Immature natural killer cell (primary cell): ENCODE measurements at regions not wholly inside any gene's neighbourhood (a gene's known extent, or its start where the extent isn't known, plus 50 kb on each side); places are given as distances from the start of the nearest gene placed in this dataset.

Source experiments
- DNase-seq, 3 donors: peaks; one replicate each; pipeline ENCODE4 v3.0.0; 2022; ENCODE audit warnings: mixed read lengths in 1 of 3
- H3K27ac Mint-ChIP-seq, 6 donors: one replicate each; pipeline ENCODE4 v1.8.0; 2020; ENCODE audit warnings: mixed read lengths in 6 of 6, mild to moderate bottlenecking in 5 of 6, inconsistent platforms in 4 of 6, moderate library complexity in 3 of 6
- H3K27me3 Mint-ChIP-seq, 3 donors: one replicate each; pipeline ENCODE4 v1.8.0; 2020 to 2021; ENCODE audit warnings: low read depth in 3 of 3, mild to moderate bottlenecking in 3 of 3, mixed read lengths in 3 of 3, moderate library complexity in 3 of 3, inconsistent platforms in 1 of 3
- H3K36me3 Mint-ChIP-seq, 3 donors: one replicate each; pipeline ENCODE4 v1.8.0; 2020; ENCODE audit warnings: mixed read lengths in 3 of 3, inconsistent platforms in 2 of 3, mild to moderate bottlenecking in 2 of 3
- H3K4me1 Mint-ChIP-seq, 2 donors: one replicate each; pipeline ENCODE4 v1.8.0; 2020; ENCODE audit warnings: inconsistent platforms in 2 of 2, mild to moderate bottlenecking in 2 of 2, mixed read lengths in 2 of 2, moderate library complexity in 1 of 2
- H3K4me3 Mint-ChIP-seq, 5 donors: one replicate each; pipeline ENCODE4 v1.8.0; 2020; ENCODE audit warnings: mild to moderate bottlenecking in 5 of 5, mixed read lengths in 5 of 5, inconsistent platforms in 3 of 5, moderate library complexity in 3 of 5
- H3K9me3 Mint-ChIP-seq, 6 donors: one replicate each; pipeline ENCODE4 v1.8.0; 2020; ENCODE audit warnings: mild to moderate bottlenecking in 6 of 6, mixed read lengths in 6 of 6, inconsistent platforms in 4 of 6, moderate library complexity in 3 of 6

GRCh38 chr1:67991546-67991945 is 58.9 kb downstream of the DIRAS3 start:
- Mint-ChIP-seq H3K4me3 (no peak overlapping the region), H3K27me3 (peaks cover 0 to 4% (median 0%) of the 10 kb centered on the region in 3 donors), H3K9me3 (peaks cover 0 to 13% (median 0%) of the 10 kb centered on the region in 6 donors), H3K4me1 (no peaks in the 10 kb centered on the region), H3K36me3 (no peaks in the 10 kb centered on the region), H3K27ac (no peak overlapping the region)
- no peak for DNase-seq

DNA sequence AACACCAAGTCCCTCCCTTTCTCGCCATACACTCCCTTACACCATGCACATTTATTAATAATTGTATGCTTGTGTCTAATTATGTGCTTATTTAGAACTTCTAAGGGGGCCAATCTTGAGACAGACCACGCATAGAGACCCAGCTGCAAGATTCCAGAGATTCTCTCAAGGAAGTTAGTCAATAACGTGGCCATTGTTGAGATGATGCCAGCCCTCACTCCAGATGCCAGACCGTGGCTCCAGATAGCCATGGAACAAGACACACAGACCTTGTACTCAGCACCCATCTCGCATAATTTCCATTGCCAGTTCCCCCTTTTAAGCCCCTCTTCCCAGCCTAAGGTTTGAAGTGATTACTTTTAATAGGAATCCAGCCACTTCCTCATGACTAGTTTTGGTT is 62.4 kb downstream of the DIRAS3 start:
- Mint-ChIP-seq H3K27ac (no peak overlapping the region), H3K4me3 (no peak overlapping the region), H3K36me3 (no peaks in the 10 kb centered on the region), H3K4me1 (no peaks in the 10 kb centered on the region), H3K27me3 (peaks cover 0 to 4% (median 0%) of the 10 kb centered on the region in 3 donors), H3K9me3 (peaks cover 0 to 7% (median 0%) of the 10 kb centered on the region in 6 donors)
- no peak for DNase-seq

DNA sequence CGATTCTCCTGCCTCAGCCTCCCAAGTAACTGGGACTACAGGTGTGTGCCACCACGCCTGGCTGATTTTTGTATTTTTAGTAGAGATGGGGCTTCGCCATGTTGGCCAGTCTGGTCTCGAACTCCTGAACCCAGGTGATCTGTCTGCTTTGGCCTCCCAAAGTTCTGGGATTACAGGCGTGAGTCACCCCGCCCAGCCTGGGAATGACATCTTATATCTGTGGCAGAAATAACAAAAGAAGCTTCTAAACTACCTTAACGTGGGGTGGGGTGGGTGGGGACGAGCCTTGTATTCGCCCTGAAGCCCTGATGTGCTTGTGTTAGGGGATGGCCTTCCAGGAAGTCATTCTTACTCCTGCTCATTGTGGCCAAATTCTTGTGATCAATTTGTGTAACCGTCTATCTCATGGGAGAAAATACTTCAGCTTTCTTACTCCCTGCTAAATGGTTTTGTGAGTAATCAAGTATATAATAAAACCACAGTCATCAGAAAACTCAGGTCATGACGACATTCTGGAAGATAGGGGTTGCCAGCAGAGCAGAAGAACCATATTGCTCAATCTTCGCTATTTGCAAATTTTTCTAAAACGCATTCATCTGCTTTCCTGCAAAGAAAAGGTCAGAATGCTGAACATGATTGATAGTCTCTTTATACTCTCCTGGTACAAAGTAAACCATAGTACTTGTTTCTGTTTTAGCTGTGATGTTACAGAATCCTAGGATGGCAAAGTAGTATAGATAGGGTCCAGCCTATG is 63.2 kb downstream of the DIRAS3 start:
- no peak for DNase-seq
- peaks cover 0 to 3% (median 0%) of the 10 kb centered on the region in 6 donors for H3K9me3 Mint-ChIP-seq

GRCh38 chr1:67983867-67984266 is 66.6 kb downstream of the DIRAS3 start:
- Mint-ChIP-seq H3K9me3 (peaks cover 0 to 3% (median 0%) of the 10 kb centered on the region in 6 donors), H3K27ac (no peak overlapping the region), H3K27me3 (peaks cover 0 to 2% (median 0%) of the 10 kb centered on the region in 3 donors), H3K4me3 (no peak overlapping the region), H3K4me1 (no peaks in the 10 kb centered on the region), H3K36me3 (no peaks in the 10 kb centered on the region)
- no peak for DNase-seq

More for the DNA sequence above, 63.2 kb downstream of the DIRAS3 start:
- Mint-ChIP-seq H3K4me3 (no peak overlapping the region), H3K36me3 (no peaks in the 10 kb centered on the region), H3K27me3 (peaks cover 0 to 4% (median 0%) of the 10 kb centered on the region in 3 donors), H3K27ac (no peak overlapping the region), H3K4me1 (no peaks in the 10 kb centered on the region)

DNA sequence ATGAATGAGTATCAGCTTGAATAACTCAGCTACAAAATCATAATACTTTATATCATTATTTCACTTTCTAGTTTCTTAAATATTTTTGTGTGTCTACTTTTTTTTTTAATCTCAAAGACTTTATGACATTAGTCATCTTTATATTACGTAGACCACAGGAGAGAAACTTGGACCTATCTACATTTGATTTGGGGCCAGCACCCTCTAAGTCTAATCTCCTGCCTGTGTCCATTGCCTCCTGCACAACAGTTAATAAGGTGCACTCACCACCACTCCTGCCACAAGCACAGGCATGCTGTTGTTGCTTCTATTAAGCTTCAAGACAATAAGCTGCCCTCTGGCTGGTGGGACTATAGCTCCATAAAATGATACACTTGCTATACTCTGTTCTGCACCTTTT is 70.4 kb downstream of the DIRAS3 start:
- H3K36me3 Mint-ChIP-seq: no peaks in the 10 kb centered on the region
- no peak for DNase-seq
- no peak overlapping the region for H3K27ac Mint-ChIP-seq
- no peak overlapping the region for H3K4me3 Mint-ChIP-seq
- H3K27me3 Mint-ChIP-seq: peaks cover 0 to 2% (median 2%) of the 10 kb centered on the region in 3 donors
- H3K4me1 Mint-ChIP-seq: no peaks in the 10 kb centered on the region
- H3K9me3 Mint-ChIP-seq: peaks cover 0 to 6% (median 4%) of the 10 kb centered on the region in 6 donors

GRCh38 chr1:67979532-67979931 is 70.9 kb downstream of the DIRAS3 start:
- Mint-ChIP-seq H3K27me3 (peaks cover 0 to 2% (median 2%) of the 10 kb centered on the region in 3 donors), H3K27ac (no peak overlapping the region), H3K4me1 (no peaks in the 10 kb centered on the region), H3K9me3 (peaks cover 0 to 6% (median 4%) of the 10 kb centered on the region in 6 donors), H3K36me3 (no peaks in the 10 kb centered on the region), H3K4me3 (no peak overlapping the region)
- DNase-seq: no peak

- no peaks in the 10 kb centered on the region for H3K36me3 Mint-ChIP-seq
- H3K27ac Mint-ChIP-seq: no peak overlapping the region
- DNase-seq: no peak
- H3K4me1 Mint-ChIP-seq: no peaks in the 10 kb centered on the region
- no peak overlapping the region for H3K4me3 Mint-ChIP-seq
- H3K27me3 Mint-ChIP-seq: peaks cover 2 to 3% (median 2%) of the 10 kb centered on the region in 3 donors
- H3K9me3 Mint-ChIP-seq: peaks cover 0 to 6% (median 4%) of the 10 kb centered on the region in 6 donors
These were observed 71.4 kb downstream of the DIRAS3 start for GRCh38 chr1:67978890-67979516.

DNA sequence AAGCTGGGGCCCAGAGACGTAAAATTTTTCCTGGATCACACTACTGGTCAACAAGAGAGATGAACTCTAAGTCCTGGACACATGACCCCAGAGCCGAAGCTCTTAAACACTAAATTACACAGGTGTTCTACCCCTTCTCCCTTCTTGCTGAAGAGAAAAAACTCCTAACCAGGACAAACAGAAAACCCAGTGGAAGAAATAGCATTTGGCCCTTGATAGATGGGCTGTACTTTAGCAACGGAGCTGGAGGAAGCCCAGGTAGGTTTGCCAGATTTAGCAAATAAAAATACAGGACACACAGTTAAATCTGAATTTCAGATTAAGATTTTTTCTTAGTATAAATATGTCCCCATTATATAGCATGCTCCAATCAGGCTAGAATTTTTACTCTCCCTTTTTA is 72.7 kb downstream of the DIRAS3 start:
- no peaks in the 10 kb centered on the region for H3K36me3 Mint-ChIP-seq
- no peaks in the 10 kb centered on the region for H3K4me1 Mint-ChIP-seq
- peaks cover 0 to 7% (median 5%) of the 10 kb centered on the region in 6 donors for H3K9me3 Mint-ChIP-seq
- H3K27ac Mint-ChIP-seq: no peak overlapping the region
- peaks cover 2 to 4% (median 2%) of the 10 kb centered on the region in 3 donors for H3K27me3 Mint-ChIP-seq
- DNase-seq: no peak
- no peak overlapping the region for H3K4me3 Mint-ChIP-seq

DNA sequence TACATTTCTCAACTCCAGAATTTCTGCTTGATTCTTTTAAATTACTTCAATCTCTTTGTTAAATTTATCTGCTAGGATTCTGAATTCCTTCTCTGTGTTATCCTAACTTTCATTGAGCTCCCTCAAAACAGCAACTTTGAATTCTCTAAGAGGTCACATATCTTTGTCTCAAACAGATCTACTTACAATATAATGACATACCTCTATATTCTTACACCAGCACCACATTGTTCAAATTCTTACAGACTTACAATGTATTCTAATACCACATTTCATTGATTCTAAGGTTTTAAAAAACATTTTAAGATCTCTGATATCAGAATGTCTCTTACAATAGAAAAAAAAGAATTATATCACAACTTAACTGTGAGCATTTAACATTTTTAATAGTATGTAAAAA is 77.4 kb downstream of the DIRAS3 start:
- Mint-ChIP-seq H3K27ac (no peak overlapping the region), H3K36me3 (no peaks in the 10 kb centered on the region), H3K4me3 (no peak overlapping the region), H3K4me1 (no peaks in the 10 kb centered on the region), H3K9me3 (peaks cover 2 to 10% (median 5%) of the 10 kb centered on the region in 6 donors), H3K27me3 (peaks cover 2 to 4% (median 4%) of the 10 kb centered on the region in 3 donors)
- no peak for DNase-seq

- H3K27ac Mint-ChIP-seq: no peak overlapping the region
- peaks cover 0 to 11% (median 4%) of the 10 kb centered on the region in 6 donors for H3K9me3 Mint-ChIP-seq
- H3K4me1 Mint-ChIP-seq: no peaks in the 10 kb centered on the region
- no peaks in the 10 kb centered on the region for H3K36me3 Mint-ChIP-seq
- H3K4me3 Mint-ChIP-seq: no peak overlapping the region
- H3K27me3 Mint-ChIP-seq: peaks cover 0 to 4% (median 2%) of the 10 kb centered on the region in 3 donors
- no peak for DNase-seq
These were observed 80.3 kb downstream of the DIRAS3 start for GRCh38 chr1:67970088-67970487.

GRCh38 chr1:67969446-67969845 is 81.0 kb downstream of the DIRAS3 start:
- H3K36me3 Mint-ChIP-seq: no peaks in the 10 kb centered on the region
- H3K4me1 Mint-ChIP-seq: no peaks in the 10 kb centered on the region
- DNase-seq: no peak
- H3K27ac Mint-ChIP-seq: no peak overlapping the region
- peaks cover 0 to 4% (median 2%) of the 10 kb centered on the region in 3 donors for H3K27me3 Mint-ChIP-seq
- H3K4me3 Mint-ChIP-seq: no peak overlapping the region
- peaks cover 0 to 17% (median 4%) of the 10 kb centered on the region in 6 donors for H3K9me3 Mint-ChIP-seq

- no peak for DNase-seq
- no peak overlapping the region for H3K4me3 Mint-ChIP-seq
- H3K36me3 Mint-ChIP-seq: no peaks in the 10 kb centered on the region
- peaks cover 0 to 2% (median 0%) of the 10 kb centered on the region in 3 donors for H3K27me3 Mint-ChIP-seq
- H3K9me3 Mint-ChIP-seq: peaks cover 0 to 30% (median 9%) of the 10 kb centered on the region in 6 donors
- H3K4me1 Mint-ChIP-seq: no peaks in the 10 kb centered on the region
- no peak overlapping the region for H3K27ac Mint-ChIP-seq
These were observed 83.8 kb downstream of the DIRAS3 start for GRCh38 chr1:67966666-67967009.

DNA sequence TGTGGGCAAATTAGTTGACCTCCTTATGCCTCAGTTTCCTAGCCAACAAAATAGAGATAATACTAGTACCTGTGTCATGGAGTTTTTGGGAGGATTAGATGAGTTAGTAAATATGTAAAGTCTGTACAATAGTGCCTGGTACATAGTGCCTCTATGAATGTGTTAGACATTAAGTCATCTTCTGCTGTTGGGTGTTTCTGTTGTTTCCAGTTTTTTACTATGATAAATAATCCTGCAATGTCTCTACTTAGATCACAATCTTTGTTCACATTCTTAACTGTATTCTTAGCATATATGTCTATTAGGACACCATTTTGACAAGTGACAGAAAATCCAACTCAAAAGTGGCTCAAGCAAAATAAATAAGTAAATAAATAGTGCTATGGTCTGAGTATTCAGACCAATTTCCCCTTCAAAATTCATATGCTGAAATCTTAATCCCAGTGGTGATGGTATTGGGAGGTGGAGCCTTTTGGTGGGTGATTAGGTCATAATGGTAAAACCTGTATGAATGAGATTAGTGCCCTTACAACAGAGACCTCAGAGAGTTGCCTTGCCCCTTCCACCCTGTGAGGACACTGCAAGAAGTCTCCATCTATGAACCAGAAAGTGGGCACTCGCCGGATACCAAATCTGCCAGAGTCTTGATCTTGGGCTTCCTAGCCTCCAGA is 84.3 kb downstream of the DIRAS3 start:
- no peak overlapping the region for H3K4me3 Mint-ChIP-seq
- H3K27me3 Mint-ChIP-seq: peaks cover 0 to 2% (median 0%) of the 10 kb centered on the region in 3 donors

DNA sequence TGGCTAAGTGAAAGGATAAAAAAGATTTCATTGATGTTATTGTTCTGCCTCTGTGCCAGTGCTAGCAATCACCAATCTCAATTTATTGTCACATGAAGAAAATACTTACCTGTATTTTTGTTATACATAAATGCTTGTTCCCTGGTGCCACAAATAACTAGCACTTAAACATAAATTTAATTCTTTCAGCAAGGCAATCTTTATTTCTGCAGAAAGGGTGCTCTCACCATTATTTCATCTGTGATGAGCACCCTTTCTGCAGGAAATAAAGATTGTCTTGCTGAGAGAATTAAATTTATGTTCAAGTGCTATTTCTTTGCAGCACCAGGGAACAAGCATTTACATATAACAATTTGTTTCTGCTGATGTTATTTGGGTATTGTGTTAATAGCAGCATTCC is 87.2 kb downstream of the DIRAS3 start:
- H3K4me1 Mint-ChIP-seq: no peaks in the 10 kb centered on the region
- H3K36me3 Mint-ChIP-seq: no peaks in the 10 kb centered on the region
- no peak overlapping the region for H3K27ac Mint-ChIP-seq
- H3K9me3 Mint-ChIP-seq: peaks cover 4 to 24% (median 8%) of the 10 kb centered on the region in 6 donors
- H3K4me3 Mint-ChIP-seq: no peak overlapping the region
- DNase-seq: no peak
- H3K27me3 Mint-ChIP-seq: peaks cover 0 to 2% (median 2%) of the 10 kb centered on the region in 3 donors

More for the DNA sequence above, 84.3 kb downstream of the DIRAS3 start:
- peaks cover 0 to 30% (median 9%) of the 10 kb centered on the region in 6 donors for H3K9me3 Mint-ChIP-seq
- H3K36me3 Mint-ChIP-seq: no peaks in the 10 kb centered on the region
- H3K4me1 Mint-ChIP-seq: no peaks in the 10 kb centered on the region
- H3K27ac Mint-ChIP-seq: no peak overlapping the region
- no peak for DNase-seq
